GM23338 (cell line): ENCODE measurements at regions not wholly inside any gene's neighbourhood (a gene's known extent, or its start where the extent isn't known, plus 50 kb on each side); places are given as distances from the start of the nearest gene placed in this dataset.

Experiments used
- ATAC-seq: fragments of 200-7000 bp; cut with Tn5 transposase; 3 replicates; pipeline ENCODE4 v1.9.1; 2020
- DNase-seq: peaks from one replicate; pipeline ENCODE4 v3.0.0-alpha.2; 2015; ENCODE audit warnings: low spot score
- H2AFZ ChIP-seq: fragments of 200-600 bp; sonication (generic); 2 replicates; pipeline ENCODE4 v1.8.0; 2016; ENCODE audit warnings: antibody characterized with exemption, mild to moderate bottlenecking, moderate library complexity
- H3F3A ChIP-seq: fragments of 200-600 bp; sonication (generic); replicated peaks from 2 replicates; pipeline ENCODE4 v1.8.0; 2017; ENCODE audit warnings: antibody characterized with exemption, mixed run types, low read depth
- H3K27ac ChIP-seq: fragments of 200-600 bp; sonication (generic); 2 replicates; pipeline ENCODE4 v1.6.1; 2016; ENCODE audit warnings: low read depth
- H3K27me3 ChIP-seq: fragments of 200-600 bp; sonication (generic); 2 replicates; pipeline ENCODE4 v1.8.0; 2016; ENCODE audit warnings: mild to moderate bottlenecking, mixed run types, moderate library complexity; ENCODE audit not compliant: insufficient read depth
- H3K36me3 ChIP-seq: fragments of 200-600 bp; sonication (generic); 2 replicates; pipeline ENCODE4 v1.8.0; 2016; ENCODE audit warnings: mild to moderate bottlenecking; ENCODE audit not compliant: insufficient read depth
- H3K4me1 ChIP-seq: fragments of 200-600 bp; sonication (generic); 2 replicates; pipeline ENCODE4 v1.8.0; 2016; ENCODE audit warnings: mild to moderate bottlenecking, moderate library complexity; ENCODE audit not compliant: insufficient read depth
- H3K4me2 ChIP-seq: fragments of 200-600 bp; sonication (generic); 2 replicates; pipeline ENCODE4 v1.7.1; 2017; ENCODE audit warnings: mixed run types
- H3K4me3 ChIP-seq: fragments of 200-600 bp; sonication (generic); 2 replicates; pipeline ENCODE4 v1.6.1; 2016; ENCODE audit warnings: mixed run types
- H3K79me2 ChIP-seq: fragments of 200-600 bp; sonication (generic); replicated peaks from 2 replicates; pipeline ENCODE4 v1.8.0; 2017; ENCODE audit warnings: mild to moderate bottlenecking; ENCODE audit not compliant: insufficient read depth
- H3K9me2 ChIP-seq: fragments of 200-600 bp; sonication (generic); 2 replicates; pipeline ENCODE4 v1.8.0; 2017; ENCODE audit not compliant: insufficient read depth
- H4K20me1 ChIP-seq: fragments of 200-600 bp; sonication (generic); replicated peaks from 2 replicates; pipeline ENCODE4 v1.8.0; 2017; ENCODE audit warnings: mild to moderate bottlenecking; ENCODE audit not compliant: insufficient read depth
- H3K27ac Mint-ChIP-seq: 2 replicates; pipeline ENCODE4 v1.8.0; 2020; ENCODE audit warnings: inconsistent platforms, mild to moderate bottlenecking, moderate library complexity, mixed read lengths
- H3K27me3 Mint-ChIP-seq: 3 replicates; pipeline ENCODE4 v1.8.0; 2022; ENCODE audit warnings: low read depth, mild to moderate bottlenecking, moderate library complexity, mixed read lengths, inconsistent platforms; ENCODE audit not compliant: insufficient read depth, poor library complexity
- H3K36me3 Mint-ChIP-seq: 3 replicates; pipeline ENCODE4 v1.8.0; 2021; ENCODE audit warnings: low read depth, mild to moderate bottlenecking, inconsistent platforms, moderate library complexity, mixed read lengths
- H3K4me1 Mint-ChIP-seq: 3 replicates; pipeline ENCODE4 v1.8.0; 2020; ENCODE audit warnings: mild to moderate bottlenecking, inconsistent platforms, mixed read lengths
- H3K4me3 Mint-ChIP-seq: 3 replicates; pipeline ENCODE4 v1.8.0; 2021; ENCODE audit warnings: moderate library complexity, mild to moderate bottlenecking, inconsistent platforms, mixed read lengths
- H3K9me3 Mint-ChIP-seq: 3 replicates; pipeline ENCODE4 v1.8.0; 2020; ENCODE audit warnings: moderate library complexity, mild to moderate bottlenecking, inconsistent platforms, mixed read lengths
- ETS1 ChIP-seq: IDR thresholded peaks from 2 replicates; pipeline ENCODE4 v1.6.1; 2016; ENCODE audit warnings: antibody characterized with exemption
- EZH2 ChIP-seq: fragments of 200-600 bp; sonication (generic); IDR thresholded peaks from one replicate; pipeline ENCODE4 v1.8.0; 2017; ENCODE audit warnings: antibody characterized with exemption, mild to moderate bottlenecking, low read depth; ENCODE audit not compliant: unreplicated experiment
- EZH2phosphoT487 ChIP-seq: fragments of 200-600 bp; sonication (generic); IDR thresholded peaks from one replicate; pipeline ENCODE4 v1.8.1; 2018; ENCODE audit warnings: antibody characterized with exemption; ENCODE audit not compliant: unreplicated experiment
- JUNB ChIP-seq: IDR thresholded peaks from one replicate; pipeline ENCODE4 v1.6.1; 2016; ENCODE audit warnings: antibody characterized with exemption; ENCODE audit not compliant: unreplicated experiment
- NANOG ChIP-seq: IDR thresholded peaks from 2 replicates; pipeline ENCODE4 v1.6.1; 2016; ENCODE audit warnings: antibody characterized with exemption, borderline replicate concordance
- REST ChIP-seq: IDR thresholded peaks from one replicate; pipeline ENCODE4 v1.6.1; 2018; ENCODE audit warnings: antibody characterized with exemption; ENCODE audit not compliant: unreplicated experiment
- STAT1 ChIP-seq: IDR thresholded peaks from one replicate; pipeline ENCODE4 v1.6.1; 2016; ENCODE audit warnings: antibody characterized with exemption; ENCODE audit not compliant: unreplicated experiment
- ZNF114 ChIP-seq: fragments of 250-450 bp; sonication (Bioruptor Pico); IDR thresholded peaks from 2 replicates; pipeline ENCODE4 v1.5.0; 2020; ENCODE audit warnings: mild to moderate bottlenecking, moderate library complexity
- ZNF331 ChIP-seq: fragments of 250-450 bp; sonication (Bioruptor Pico); IDR thresholded peaks from 2 replicates; pipeline ENCODE4 v1.5.0; 2020; ENCODE audit warnings: low read depth, mild to moderate bottlenecking, moderate library complexity
- TF ChIP-seq, protein P1 (sequence below), 2 experiments: fragments of 200-600 bp in 1 of 2; sonication (generic) in 1 of 2; conservative IDR thresholded peaks; 2 replicates each; pipeline versions ENCODE4 v1.5.1 to v1.6.1; 2016 to 2017; ENCODE audit warnings: antibody characterized with exemption in 2 of 2, low read depth in 2 of 2, mild to moderate bottlenecking in 2 of 2, moderate library complexity in 1 of 2

DNA sequence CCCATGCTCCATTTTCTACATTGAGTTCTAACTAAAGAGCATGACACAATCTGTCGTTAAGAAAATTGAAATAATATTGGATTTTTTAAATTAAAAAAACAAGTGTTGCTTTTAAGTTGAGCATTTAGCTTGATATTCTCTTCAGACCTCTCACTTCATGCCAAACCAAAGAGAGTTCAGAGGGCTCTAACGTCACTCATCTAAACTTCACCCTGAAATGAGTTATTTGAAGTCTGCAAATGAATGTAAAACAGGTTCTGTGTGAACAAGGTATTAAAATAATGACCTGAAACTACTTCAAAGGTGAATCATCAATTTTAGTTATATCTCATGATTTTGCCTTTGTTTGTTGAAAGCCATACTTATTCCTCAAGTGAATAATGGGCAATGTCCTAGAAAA is 61.8 kb downstream of the MRPL57 start:
- no peaks in the 10 kb centered on the region for H3K9me2 ChIP-seq
- TF ChIP-seq EZH2phosphoT487 (no peak), EZH2 (no peak)
- Mint-ChIP-seq H3K9me3 (peaks cover 4% of the 10 kb centered on the region), H3K27me3 (peaks cover 3% of the 10 kb centered on the region), H3K4me1 (peaks cover 4% of the 10 kb centered on the region; the same call in 2 of the 3 replicates), H3K4me3 (no peak overlapping the region), H3K36me3 (no peaks in the 10 kb centered on the region), H3K27ac (no peak overlapping the region)
- H3K79me2 ChIP-seq = no peaks in the 10 kb centered on the region
- no peaks in the 10 kb centered on the region for H3K36me3 ChIP-seq
- no peak for ATAC-seq
- H3K27ac ChIP-seq = no peak overlapping the region
- H3K4me1 ChIP-seq = no peaks in the 10 kb centered on the region
- no peak for DNase-seq
- H3K4me2 ChIP-seq = no peak overlapping the region
- H3K27me3 ChIP-seq = no peaks in the 10 kb centered on the region
- no peak overlapping the region for H2AFZ ChIP-seq
- no peak overlapping the region for H3K4me3 ChIP-seq
- no peaks in the 10 kb centered on the region for H4K20me1 ChIP-seq
- no peaks in the 10 kb centered on the region for H3F3A ChIP-seq

DNA sequence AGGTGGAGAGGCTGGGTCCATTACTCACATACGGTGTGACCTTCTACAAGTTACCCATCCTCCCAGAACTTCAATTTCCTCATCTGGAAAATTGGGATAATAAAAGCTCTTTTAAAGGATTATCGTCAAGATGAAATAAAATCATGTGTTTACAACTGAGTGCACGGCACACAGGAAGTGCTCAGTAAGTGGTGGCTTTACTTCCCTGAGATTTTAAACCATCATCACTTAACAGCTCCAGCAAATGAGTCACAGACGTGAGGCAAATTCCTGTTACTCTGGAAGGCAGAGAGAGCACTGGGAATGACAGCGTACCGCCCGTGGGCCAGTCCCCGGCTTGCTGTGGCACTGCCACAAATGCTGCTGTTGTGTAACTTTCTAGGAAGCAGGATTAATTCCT is 64.1 kb downstream of the MRPL57 start:
- Histone ChIP-seq H3K27ac (no peak overlapping the region), H3K4me3 (no peak overlapping the region), H3F3A (no peaks in the 10 kb centered on the region), H3K4me1 (no peaks in the 10 kb centered on the region), H3K79me2 (no peaks in the 10 kb centered on the region), H3K27me3 (no peaks in the 10 kb centered on the region), H3K4me2 (no peak overlapping the region), H2AFZ (peak overlapping the region; percentile 52; the same call in 1 of the 2 replicates), H4K20me1 (no peaks in the 10 kb centered on the region), H3K36me3 (no peaks in the 10 kb centered on the region), H3K9me2 (no peaks in the 10 kb centered on the region)
- ATAC-seq (no peak), DNase-seq (no peak)
- no peak overlapping the region for H3K27ac Mint-ChIP-seq
- no peaks in the 10 kb centered on the region for H3K36me3 Mint-ChIP-seq
- H3K4me3 Mint-ChIP-seq = no peak overlapping the region
- H3K9me3 Mint-ChIP-seq = peaks cover 4% of the 10 kb centered on the region
- H3K27me3 Mint-ChIP-seq = peaks cover 3% of the 10 kb centered on the region
- peaks cover 4% of the 10 kb centered on the region for H3K4me1 Mint-ChIP-seq
- TF ChIP-seq ZNF114 = no peak
- no peak for TF ChIP-seq JUNB
- no peak for TF ChIP-seq ZNF331 (CRISPR knock-in tag)
- TF ChIP-seq STAT1 = no peak
- no peak for TF ChIP-seq EZH2
- no peak for TF ChIP-seq NANOG

DNA sequence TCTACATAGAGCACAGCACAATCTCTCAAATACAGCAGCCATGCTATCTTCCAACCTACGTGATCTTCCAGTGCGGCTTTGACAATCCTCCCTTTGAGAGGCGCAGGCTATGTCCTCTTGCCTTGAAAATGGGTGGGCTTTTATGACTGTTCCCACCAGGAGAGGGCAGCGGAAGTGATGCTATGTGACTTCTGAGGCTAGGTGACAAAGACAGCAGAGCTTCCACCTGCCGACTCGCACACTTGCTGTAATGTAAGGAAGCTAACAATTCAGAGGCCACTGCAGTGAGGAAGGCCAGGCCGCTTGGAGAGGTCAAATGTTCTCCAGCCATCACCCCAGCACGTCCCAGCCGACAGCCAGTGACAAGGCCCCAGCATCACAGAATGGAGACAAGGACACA is 65.8 kb downstream of the MRPL57 start:
- peak; percentile 95 for ATAC-seq
- Histone ChIP-seq H3K4me3 (no peak overlapping the region), H3F3A (no peaks in the 10 kb centered on the region), H3K9me2 (no peaks in the 10 kb centered on the region), H3K4me2 (no peak overlapping the region), H3K27me3 (no peaks in the 10 kb centered on the region), H3K4me1 (no peaks in the 10 kb centered on the region), H3K79me2 (no peaks in the 10 kb centered on the region), H2AFZ (peak overlapping the region; percentile 40; the same call in 1 of the 2 replicates), H3K36me3 (no peaks in the 10 kb centered on the region), H4K20me1 (no peaks in the 10 kb centered on the region), H3K27ac (no peak overlapping the region)
- TF ChIP-seq ETS1 = no peak
- TF ChIP-seq ZNF114 = no peak
- TF ChIP-seq, protein P1, sequence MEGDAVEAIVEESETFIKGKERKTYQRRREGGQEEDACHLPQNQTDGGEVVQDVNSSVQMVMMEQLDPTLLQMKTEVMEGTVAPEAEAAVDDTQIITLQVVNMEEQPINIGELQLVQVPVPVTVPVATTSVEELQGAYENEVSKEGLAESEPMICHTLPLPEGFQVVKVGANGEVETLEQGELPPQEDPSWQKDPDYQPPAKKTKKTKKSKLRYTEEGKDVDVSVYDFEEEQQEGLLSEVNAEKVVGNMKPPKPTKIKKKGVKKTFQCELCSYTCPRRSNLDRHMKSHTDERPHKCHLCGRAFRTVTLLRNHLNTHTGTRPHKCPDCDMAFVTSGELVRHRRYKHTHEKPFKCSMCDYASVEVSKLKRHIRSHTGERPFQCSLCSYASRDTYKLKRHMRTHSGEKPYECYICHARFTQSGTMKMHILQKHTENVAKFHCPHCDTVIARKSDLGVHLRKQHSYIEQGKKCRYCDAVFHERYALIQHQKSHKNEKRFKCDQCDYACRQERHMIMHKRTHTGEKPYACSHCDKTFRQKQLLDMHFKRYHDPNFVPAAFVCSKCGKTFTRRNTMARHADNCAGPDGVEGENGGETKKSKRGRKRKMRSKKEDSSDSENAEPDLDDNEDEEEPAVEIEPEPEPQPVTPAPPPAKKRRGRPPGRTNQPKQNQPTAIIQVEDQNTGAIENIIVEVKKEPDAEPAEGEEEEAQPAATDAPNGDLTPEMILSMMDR (conservative IDR thresholded peaks at IDR 0.05; ENCODE audit: low read depth in 2 of 2) = peak; percentile 51 to 73
- TF ChIP-seq NANOG = no peak
- TF ChIP-seq REST = no peak
- no peak for TF ChIP-seq EZH2
- TF ChIP-seq STAT1 = no peak
- Mint-ChIP-seq H3K27ac (no peak overlapping the region), H3K27me3 (peaks cover 3% of the 10 kb centered on the region), H3K4me3 (no peak overlapping the region), H3K9me3 (peaks cover 4% of the 10 kb centered on the region), H3K4me1 (peaks cover 4% of the 10 kb centered on the region), H3K36me3 (no peaks in the 10 kb centered on the region)
- DNase-seq = peak; percentile 79
